ENCODE measurements at regions not wholly inside any gene's neighbourhood (a gene's known extent, or its start where the extent isn't known, plus 50 kb on each side); places are given as distances from the start of the nearest gene placed in this dataset.

GRCh38 chr5:63341442-63341841 lies 620.8 kb downstream of the HTR1A start:
- H3K4me3 ChIP-seq (ENCODE audit: low read length), result no peak overlapping the region
- DNase-seq (ENCODE audit: low read depth), result no peak
- TF ChIP-seq CTCF (conservative IDR thresholded peaks at IDR 0.05; ENCODE audit: low read length), result no peak

- DNase-seq (ENCODE audit: low read depth), result no peak
- no peak for TF ChIP-seq CTCF (conservative IDR thresholded peaks at IDR 0.05; ENCODE audit: low read length)
- H3K4me3 ChIP-seq (ENCODE audit: low read length), result no peak overlapping the region
These were observed 638.3 kb downstream of the HTR1A start for GRCh38 chr5:63323926-63324325.

GRCh38 chr5:63314551-63314950 lies 647.7 kb downstream of the HTR1A start:
- no peak for DNase-seq (ENCODE audit: low read depth)
- H3K4me3 ChIP-seq (ENCODE audit: low read length), result no peak overlapping the region
- no peak for TF ChIP-seq CTCF (conservative IDR thresholded peaks at IDR 0.05; ENCODE audit: low read length)

GRCh38 chr5:63310644-63311043 lies 651.6 kb downstream of the HTR1A start:
- no peak overlapping the region for H3K4me3 ChIP-seq (ENCODE audit: low read length)
- DNase-seq (ENCODE audit: low read depth), result no peak
- no peak for TF ChIP-seq CTCF (conservative IDR thresholded peaks at IDR 0.05; ENCODE audit: low read length)

GRCh38 chr5:63306909-63307308 lies 655.3 kb downstream of the HTR1A start:
- H3K4me3 ChIP-seq (ENCODE audit: low read length), result no peak overlapping the region
- TF ChIP-seq CTCF (conservative IDR thresholded peaks at IDR 0.05; ENCODE audit: low read length), result no peak
- no peak for DNase-seq (ENCODE audit: low read depth)

GRCh38 chr5:63293317-63293716 lies 668.9 kb downstream of the HTR1A start:
- no peak for TF ChIP-seq CTCF (conservative IDR thresholded peaks at IDR 0.05; ENCODE audit: low read length)
- no peak overlapping the region for H3K4me3 ChIP-seq (ENCODE audit: low read length)
- no peak for DNase-seq (ENCODE audit: low read depth)

GRCh38 chr5:63286724-63287123 lies 675.5 kb downstream of the HTR1A start:
- TF ChIP-seq CTCF (conservative IDR thresholded peaks at IDR 0.05; ENCODE audit: low read length), result no peak
- DNase-seq (ENCODE audit: low read depth), result no peak
- no peak overlapping the region for H3K4me3 ChIP-seq (ENCODE audit: low read length)

All from AG10803 (cell line).